BE2C (cell line): ENCODE measurements at regions not wholly inside any gene's neighbourhood (a gene's known extent, or its start where the extent isn't known, plus 50 kb on each side); places are given as distances from the start of the nearest gene placed in this dataset.

ENCODE experiments used
- DNase-seq: peaks from one replicate; pipeline ENCODE4 v3.0.0-alpha.2; 2020
- H3K27me3 ChIP-seq: fragments of 250-450 bp; sonication (Bioruptor Pico); 2 replicates; pipeline ENCODE4 v1.5.1; 2020; ENCODE audit warnings: mild to moderate bottlenecking
- H3K36me3 ChIP-seq: fragments of 250-450 bp; sonication (Bioruptor Pico); 2 replicates; pipeline ENCODE4 v1.5.1; 2020; ENCODE audit warnings: mild to moderate bottlenecking
- H3K4me1 ChIP-seq: fragments of 250-450 bp; sonication (Bioruptor Pico); 2 replicates; pipeline ENCODE4 v1.5.1; 2020
- H3K4me3 ChIP-seq: 2 replicates; pipeline ENCODE4 v1.5.1; 2011; ENCODE audit warnings: low read depth, low read length
- H3K9me3 ChIP-seq: fragments of 250-450 bp; sonication (Bioruptor Pico); 2 replicates; pipeline ENCODE4 v1.5.1; 2020
- TF ChIP-seq, protein P1 (sequence below): IDR thresholded peaks from 2 replicates; pipeline ENCODE4 v1.5.1; 2012; ENCODE audit warnings: mild to moderate bottlenecking, low read depth, low read length

DNA sequence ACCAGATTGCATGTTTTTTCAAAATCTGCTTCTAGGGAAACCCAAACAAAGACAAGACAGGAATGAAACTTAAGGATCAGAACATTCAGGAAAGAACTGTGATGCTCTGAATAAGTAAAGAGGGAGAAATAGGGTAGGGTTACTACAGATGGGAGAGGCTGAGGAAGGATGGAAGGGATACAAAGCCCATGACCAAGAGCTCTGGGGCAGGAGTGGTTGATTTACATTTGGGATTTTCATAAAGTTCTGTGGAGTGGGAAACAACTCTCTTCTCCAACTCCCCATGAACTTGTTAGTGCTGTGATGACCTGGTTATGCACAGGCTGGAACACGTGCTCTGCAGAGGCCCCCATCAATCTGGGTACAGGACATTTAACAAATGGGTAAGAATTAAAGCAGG, 216.0 kb upstream of the KLF14 start:
- H3K4me1 ChIP-seq, result no peaks in the 10 kb centered on the region
- H3K36me3 ChIP-seq, result no peaks in the 10 kb centered on the region
- no peaks in the 10 kb centered on the region for H3K9me3 ChIP-seq
- DNase-seq, result no peak
- H3K4me3 ChIP-seq, result no peak overlapping the region
- TF ChIP-seq, protein P1, sequence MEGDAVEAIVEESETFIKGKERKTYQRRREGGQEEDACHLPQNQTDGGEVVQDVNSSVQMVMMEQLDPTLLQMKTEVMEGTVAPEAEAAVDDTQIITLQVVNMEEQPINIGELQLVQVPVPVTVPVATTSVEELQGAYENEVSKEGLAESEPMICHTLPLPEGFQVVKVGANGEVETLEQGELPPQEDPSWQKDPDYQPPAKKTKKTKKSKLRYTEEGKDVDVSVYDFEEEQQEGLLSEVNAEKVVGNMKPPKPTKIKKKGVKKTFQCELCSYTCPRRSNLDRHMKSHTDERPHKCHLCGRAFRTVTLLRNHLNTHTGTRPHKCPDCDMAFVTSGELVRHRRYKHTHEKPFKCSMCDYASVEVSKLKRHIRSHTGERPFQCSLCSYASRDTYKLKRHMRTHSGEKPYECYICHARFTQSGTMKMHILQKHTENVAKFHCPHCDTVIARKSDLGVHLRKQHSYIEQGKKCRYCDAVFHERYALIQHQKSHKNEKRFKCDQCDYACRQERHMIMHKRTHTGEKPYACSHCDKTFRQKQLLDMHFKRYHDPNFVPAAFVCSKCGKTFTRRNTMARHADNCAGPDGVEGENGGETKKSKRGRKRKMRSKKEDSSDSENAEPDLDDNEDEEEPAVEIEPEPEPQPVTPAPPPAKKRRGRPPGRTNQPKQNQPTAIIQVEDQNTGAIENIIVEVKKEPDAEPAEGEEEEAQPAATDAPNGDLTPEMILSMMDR, result no peak
- H3K27me3 ChIP-seq, result no peaks in the 10 kb centered on the region

DNA sequence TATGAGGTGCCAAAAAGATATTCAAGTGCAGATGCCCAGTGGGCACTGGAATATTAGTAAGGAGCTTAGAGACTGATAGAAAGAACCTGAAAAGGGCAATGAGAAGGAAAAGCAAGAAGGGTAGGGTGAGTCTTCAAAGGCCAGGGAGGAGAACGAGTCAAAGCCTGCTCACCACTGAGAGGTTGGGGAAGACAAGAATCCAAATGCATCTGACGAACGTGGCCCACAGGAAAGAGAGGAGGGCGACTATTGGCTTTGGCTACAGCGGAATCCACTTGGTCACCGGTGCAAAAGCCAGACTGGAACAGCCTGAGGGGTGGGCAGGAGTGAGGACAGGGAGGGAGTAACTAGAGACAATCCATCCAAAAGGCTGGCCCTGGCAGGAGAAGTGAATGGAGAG, 216.7 kb upstream of the KLF14 start:
- H3K27me3 ChIP-seq, result no peaks in the 10 kb centered on the region
- no peak overlapping the region for H3K4me3 ChIP-seq
- no peak for DNase-seq
- no peaks in the 10 kb centered on the region for H3K36me3 ChIP-seq
- TF ChIP-seq, protein P1, result no peak
- H3K9me3 ChIP-seq, result no peaks in the 10 kb centered on the region
- H3K4me1 ChIP-seq, result no peaks in the 10 kb centered on the region

DNA sequence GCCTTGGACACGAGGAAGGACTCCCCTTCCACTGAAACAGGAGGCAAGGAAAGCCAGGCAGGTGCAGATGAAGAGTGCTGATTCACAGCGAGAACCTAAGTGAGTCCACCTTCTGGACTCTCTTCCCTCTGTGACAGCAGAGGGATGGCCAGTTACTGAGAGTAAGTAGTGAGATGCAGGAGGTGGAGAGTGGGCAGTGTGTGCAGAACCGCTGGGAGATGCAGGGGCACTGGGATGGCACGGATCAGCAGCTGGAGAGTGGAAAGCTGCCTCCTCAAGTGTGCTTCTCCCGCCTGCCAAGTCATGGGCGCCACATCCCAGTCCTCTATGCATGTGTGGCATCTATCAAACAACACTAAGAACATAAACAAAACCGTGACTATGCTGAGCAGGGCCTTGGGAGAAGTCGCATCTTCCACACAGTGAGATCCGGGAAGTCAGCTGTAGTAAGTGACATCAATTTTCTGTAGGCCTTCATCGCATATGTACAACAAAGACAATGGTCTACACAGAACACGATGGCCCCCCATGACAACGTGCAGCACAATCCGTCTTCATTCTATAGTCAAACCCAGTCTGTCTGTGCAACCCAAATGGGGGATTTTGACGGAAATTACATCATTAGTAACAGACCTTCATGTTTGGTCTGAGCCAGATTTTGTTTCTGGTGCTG, 217.4 kb upstream of the KLF14 start:
- TF ChIP-seq, protein P1, result no peak
- no peak for DNase-seq
- Histone ChIP-seq H3K4me1 (no peaks in the 10 kb centered on the region), H3K27me3 (no peaks in the 10 kb centered on the region), H3K4me3 (no peak overlapping the region), H3K9me3 (no peaks in the 10 kb centered on the region), H3K36me3 (no peaks in the 10 kb centered on the region)

DNA sequence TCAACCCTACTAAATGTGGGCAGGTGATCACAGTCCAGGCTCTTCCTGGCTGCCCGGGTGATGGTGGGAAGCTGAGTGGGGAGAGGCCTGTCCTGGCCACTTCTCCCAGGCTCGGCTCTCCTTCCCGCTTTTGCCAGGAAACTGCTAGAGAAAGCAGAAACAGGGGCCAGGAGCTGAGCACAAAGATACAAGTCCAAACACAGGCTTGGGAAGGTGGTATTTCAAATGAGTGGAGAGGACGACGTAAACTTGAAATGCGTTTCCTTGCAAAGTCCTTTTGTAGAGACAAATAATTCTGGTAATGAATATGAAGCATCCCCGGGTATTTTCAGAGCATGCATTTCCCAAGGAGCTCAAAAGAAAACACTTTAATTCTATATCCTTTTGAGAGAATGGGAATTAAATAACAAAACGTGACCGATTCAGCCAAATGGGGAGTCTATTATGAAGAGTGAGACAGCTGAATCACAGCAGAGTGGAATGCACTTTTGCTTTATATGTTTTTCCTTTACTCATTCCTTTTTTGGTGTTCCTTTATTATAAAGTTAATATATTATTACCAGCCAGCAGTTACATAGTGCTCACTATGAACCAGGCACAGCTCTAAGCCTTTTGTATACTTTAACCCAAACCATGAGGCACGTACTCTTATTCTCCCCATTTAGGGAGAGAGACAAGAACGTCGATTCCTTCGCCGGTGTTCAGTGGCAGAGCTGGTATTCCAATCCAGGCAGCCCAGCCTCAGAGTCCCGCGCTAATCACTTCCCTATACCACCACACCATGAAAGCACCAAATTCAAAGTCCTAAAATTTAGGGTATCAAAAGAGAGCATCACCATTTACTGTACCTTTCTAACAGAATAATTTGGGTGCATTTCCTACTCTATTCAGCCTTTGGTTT, 218.2 kb upstream of the KLF14 start:
- TF ChIP-seq, protein P1, result no peak
- Histone ChIP-seq H3K36me3 (no peaks in the 10 kb centered on the region), H3K9me3 (no peaks in the 10 kb centered on the region), H3K4me1 (no peaks in the 10 kb centered on the region), H3K27me3 (no peaks in the 10 kb centered on the region), H3K4me3 (no peak overlapping the region)
- DNase-seq, result no peak

DNA sequence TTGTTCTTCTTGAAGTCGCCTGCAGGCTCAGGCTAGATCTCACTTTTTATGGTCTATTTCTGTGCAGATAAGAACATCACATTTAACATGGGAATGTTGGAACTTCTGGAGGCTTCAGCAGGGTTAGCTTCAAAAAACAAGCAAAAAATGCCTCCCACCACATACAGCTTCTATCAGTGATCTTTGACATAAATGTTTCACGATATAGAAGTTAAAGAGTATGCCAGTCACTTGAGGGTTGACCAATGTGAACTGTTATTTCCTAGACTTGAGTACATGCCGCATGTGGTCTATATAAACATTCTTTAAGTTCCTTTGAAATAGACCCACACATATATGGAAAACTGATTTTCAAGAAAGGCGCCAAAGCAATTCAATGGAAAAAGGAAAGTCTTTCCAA, 219.2 kb upstream of the KLF14 start:
- H3K36me3 ChIP-seq, result no peaks in the 10 kb centered on the region
- DNase-seq, result no peak
- H3K4me1 ChIP-seq, result no peaks in the 10 kb centered on the region
- H3K27me3 ChIP-seq, result no peaks in the 10 kb centered on the region
- no peaks in the 10 kb centered on the region for H3K9me3 ChIP-seq
- TF ChIP-seq, protein P1, result no peak
- no peak overlapping the region for H3K4me3 ChIP-seq
